ENCODE measurements at regions not wholly inside any gene's neighbourhood (a gene's known extent, or its start where the extent isn't known, plus 50 kb on each side); places are given as distances from the start of the nearest gene placed in this dataset.

GRCh38 chr12:23423097-23423687, 526.3 kb downstream of the SOX5 start:
- Histone ChIP-seq H3K4me2 (ENCODE audit: low read depth, low read length) (no peak overlapping the region), H3K4me1 (ENCODE audit: control insufficient read depth, insufficient read depth, low read length) (no peaks in the 10 kb centered on the region), H3K23ac (ENCODE audit: low read depth, low read length) (no peak overlapping the region), H2BK5ac (ENCODE audit: low read depth, low read length, poor library complexity, severe bottlenecking) (no peak overlapping the region), H3K56ac (ENCODE audit: extremely low read depth, insufficient read depth, low read length) (no peak overlapping the region), H3K79me1 (ENCODE audit: low read depth in 1 of 2, low read length in 2 of 2) (no peaks in the 10 kb centered on the region), H3K9ac (ENCODE audit: low read depth, low read length) (no peak overlapping the region), H2BK15ac (ENCODE audit: low read depth, low read length) (no peak overlapping the region), H4K91ac (ENCODE audit: insufficient read depth, low read depth, low read length) (no peak overlapping the region), H3K4ac (ENCODE audit: low read depth, low read length) (no peak overlapping the region), H3K9me3 (ENCODE audit: control insufficient read depth, insufficient read depth, low read length) (no peaks in the 10 kb centered on the region), H4K8ac (ENCODE audit: low read depth in 2 of 2, low read length in 2 of 2) (no peak overlapping the region), H3K36me3 (ENCODE audit: control insufficient read depth, insufficient read depth, low read length) (no peaks in the 10 kb centered on the region), H3K18ac (ENCODE audit: low read depth, low read length) (no peak overlapping the region), H4K20me1 (ENCODE audit: insufficient read depth, low read length) (no peaks in the 10 kb centered on the region), H2AK9ac (replicated peaks; ENCODE audit: low read depth, low read length, poor library complexity) (no peak overlapping the region), H3K27me3 (ENCODE audit: control insufficient read depth, insufficient read depth, low read length) (no peaks in the 10 kb centered on the region), H2AK5ac (ENCODE audit: low read depth, low read length) (no peak overlapping the region), H3K14ac (replicated peaks; ENCODE audit: low read depth, low read length) (no peak overlapping the region), H2BK20ac (ENCODE audit: low read depth, low read length) (no peak overlapping the region), H3K9me1 (ENCODE audit: insufficient read depth, low read length) (no peaks in the 10 kb centered on the region), H3K4me3 (ENCODE audit: insufficient read depth, low read depth, low read length) (no peak overlapping the region), H3K27ac (ENCODE audit: insufficient read depth, low read length) (no peak overlapping the region), H2BK120ac (ENCODE audit: low read depth, low read length) (no peak overlapping the region), H4K5ac (ENCODE audit: low read depth, low read length) (no peak overlapping the region), H2AFZ (replicated peaks; ENCODE audit: low read length, poor library complexity) (no peak overlapping the region)
- WGBS, 2 experiments (ENCODE audit: extremely low coverage in 2 of 2, insufficient read length in 1 of 2): no CpG with 5 or more reads among the region's 5 CpGs
- BruUV-seq (replicated peaks): no TSS peak
- TF ChIP-seq RAD21 (IDR thresholded peaks at IDR 0.05; ENCODE audit: low read length) (no peak), MAZ (IDR thresholded peaks at IDR 0.05; ENCODE audit: borderline replicate concordance, low read depth, low read length) (no peak), BHLHE40 (IDR thresholded peaks at IDR 0.05; ENCODE audit: low read depth, low read length) (no peak), POLR2A (IDR thresholded peaks at IDR 0.05; ENCODE audit: low read depth, low read length) (no peak), RCOR1 (IDR thresholded peaks at IDR 0.05; ENCODE audit: insufficient replicate concordance, low read length) (no peak), ELK1 (IDR thresholded peaks at IDR 0.05; ENCODE audit: borderline replicate concordance, low read depth, low read length) (no peak), NFE2L2 (IDR thresholded peaks at IDR 0.05; ENCODE audit: low read depth, low read length) (no peak), CEBPB (IDR thresholded peaks at IDR 0.05; ENCODE audit: low read depth, low read length) (no peak)
- TF ChIP-seq, protein P1, sequence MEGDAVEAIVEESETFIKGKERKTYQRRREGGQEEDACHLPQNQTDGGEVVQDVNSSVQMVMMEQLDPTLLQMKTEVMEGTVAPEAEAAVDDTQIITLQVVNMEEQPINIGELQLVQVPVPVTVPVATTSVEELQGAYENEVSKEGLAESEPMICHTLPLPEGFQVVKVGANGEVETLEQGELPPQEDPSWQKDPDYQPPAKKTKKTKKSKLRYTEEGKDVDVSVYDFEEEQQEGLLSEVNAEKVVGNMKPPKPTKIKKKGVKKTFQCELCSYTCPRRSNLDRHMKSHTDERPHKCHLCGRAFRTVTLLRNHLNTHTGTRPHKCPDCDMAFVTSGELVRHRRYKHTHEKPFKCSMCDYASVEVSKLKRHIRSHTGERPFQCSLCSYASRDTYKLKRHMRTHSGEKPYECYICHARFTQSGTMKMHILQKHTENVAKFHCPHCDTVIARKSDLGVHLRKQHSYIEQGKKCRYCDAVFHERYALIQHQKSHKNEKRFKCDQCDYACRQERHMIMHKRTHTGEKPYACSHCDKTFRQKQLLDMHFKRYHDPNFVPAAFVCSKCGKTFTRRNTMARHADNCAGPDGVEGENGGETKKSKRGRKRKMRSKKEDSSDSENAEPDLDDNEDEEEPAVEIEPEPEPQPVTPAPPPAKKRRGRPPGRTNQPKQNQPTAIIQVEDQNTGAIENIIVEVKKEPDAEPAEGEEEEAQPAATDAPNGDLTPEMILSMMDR (conservative IDR thresholded peaks at IDR 0.05; ENCODE audit: low read depth, low read length): no peak
- ChIA-PET CTCF (interaction anchor here (0.6 kb wide), 1 partner anchor 61 kb away, joined by 6 read pairs; no protein-coding TSS in a partner anchor), POLR2A (ENCODE audit: unreplicated experiment) (no interaction called here)
- no peak for ATAC-seq (ENCODE audit: low read depth)
- dilution Hi-C loops (cut with HindIII; ENCODE audit: low sequenced_read_pairs, unreplicated experiment) (no loop called here), in situ Hi-C loops (cut with MboI; ENCODE audit: low sequenced_read_pairs) (no loop called here), intact Hi-C loops (cut with micrococcal nuclease) (no loop called here)
- DNase-seq: no peak
